CD4-positive, alpha-beta T cell treated with Interleukin-15 for 4 hours (primary cell): ENCODE measurements at regions not wholly inside any gene's neighbourhood (a gene's known extent, or its start where the extent isn't known, plus 50 kb on each side); places are given as distances from the start of the nearest gene placed in this dataset.
A peak's percentile ranks its signal among the peaks of the same experiment; 100 is the strongest.

Source experiments
- DNase-seq: peaks from one replicate; pipeline ENCODE4 v3.0.0-alpha.2; 2020; ENCODE audit warnings: low spot score

DNA sequence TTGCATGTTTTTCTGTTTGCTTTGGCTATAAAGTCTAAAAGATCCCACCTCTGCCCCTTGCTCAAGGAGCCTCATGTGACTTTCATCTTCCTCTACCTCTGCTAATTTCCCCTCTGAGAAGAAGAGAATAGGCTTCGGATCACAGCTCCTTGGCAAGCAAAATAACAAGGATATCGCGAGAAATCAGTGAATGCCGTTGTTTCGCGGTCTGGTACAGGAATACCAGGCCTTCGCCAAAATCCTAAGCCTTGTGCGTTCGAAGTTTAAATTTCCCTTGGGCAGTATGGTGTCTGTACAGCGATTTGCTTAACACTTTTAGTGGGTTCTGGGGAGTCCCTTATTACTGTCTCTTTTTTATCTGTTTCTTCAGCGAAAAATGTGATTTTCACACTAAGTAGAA is 142.3 kb downstream of the IRF8 start:
- no peak for DNase-seq

DNA sequence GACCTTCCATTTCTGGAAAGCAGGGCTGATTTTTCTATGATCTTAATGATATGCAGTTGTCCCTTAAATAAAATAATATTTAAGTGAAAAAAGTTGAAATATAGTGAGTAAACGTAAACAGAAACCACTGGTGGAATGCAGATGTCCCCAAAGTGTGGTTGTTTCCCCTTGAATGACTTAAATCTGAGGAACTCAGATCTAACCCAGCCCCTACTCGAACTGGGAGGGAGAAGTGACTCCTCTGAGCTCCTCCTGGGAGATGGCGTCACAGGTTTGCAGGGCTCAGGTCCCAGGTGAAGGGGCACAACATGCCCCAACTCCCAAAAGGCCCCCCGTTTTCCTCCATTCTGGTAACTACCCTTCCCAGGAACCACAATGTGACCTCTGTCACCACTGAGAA is 142.8 kb downstream of the IRF8 start:
- DNase-seq, result no peak

DNA sequence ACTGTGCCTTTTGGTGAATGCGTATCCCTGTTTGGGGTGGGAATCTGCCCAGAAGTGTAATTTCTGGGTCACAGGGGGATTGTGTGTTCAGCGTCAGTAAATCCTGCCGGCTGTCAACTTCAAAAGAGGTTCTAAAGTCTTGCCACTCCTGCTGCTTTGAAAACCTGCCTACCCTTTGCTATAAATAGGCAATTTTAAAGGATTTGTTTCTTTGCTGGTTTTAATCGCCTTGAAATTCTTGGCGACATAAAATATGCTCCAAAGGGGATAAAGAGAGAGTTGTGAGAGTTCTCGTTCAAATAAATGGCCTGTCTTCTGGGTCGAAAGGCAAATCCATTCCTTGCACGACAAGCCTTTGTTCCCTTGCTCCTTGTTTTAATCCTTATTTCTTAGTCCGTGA is 143.4 kb downstream of the IRF8 start:
- no peak for DNase-seq

DNA sequence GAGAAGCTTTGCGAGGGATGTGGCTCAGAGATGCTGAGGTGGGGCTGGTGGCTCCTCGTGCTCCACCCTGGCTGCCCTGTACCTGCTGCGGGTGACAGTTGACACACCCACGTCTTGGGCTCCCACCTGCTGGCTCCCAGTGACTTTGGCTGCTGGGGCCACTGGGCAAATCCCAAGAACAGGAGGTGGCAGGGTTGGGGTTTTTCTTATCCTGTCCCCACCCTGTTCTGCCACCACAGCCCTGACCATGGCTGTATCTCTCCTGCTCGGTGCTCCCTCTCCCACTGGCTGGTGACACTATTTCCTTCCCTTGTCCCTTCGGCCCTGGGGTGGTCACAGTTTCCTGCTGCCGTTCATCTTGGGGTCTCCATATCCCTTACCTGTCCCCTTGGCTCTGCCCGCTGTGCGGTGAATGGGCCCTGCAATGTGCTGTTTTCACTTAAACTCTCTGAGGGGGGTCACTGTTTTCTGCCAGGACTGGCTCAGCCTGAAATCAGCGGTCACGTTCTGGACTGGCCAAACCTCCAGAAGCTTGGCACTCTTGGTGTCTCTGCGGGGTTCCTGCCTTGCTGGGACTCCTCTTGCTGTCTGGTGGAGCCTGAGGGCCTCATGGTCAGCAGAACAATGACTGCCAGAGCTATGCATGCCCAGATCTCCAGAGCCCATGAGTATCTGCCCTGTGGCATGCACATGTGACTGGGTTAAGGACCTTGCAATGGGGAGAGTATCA is 144.2 kb downstream of the IRF8 start:
- DNase-seq, result no peak

DNA sequence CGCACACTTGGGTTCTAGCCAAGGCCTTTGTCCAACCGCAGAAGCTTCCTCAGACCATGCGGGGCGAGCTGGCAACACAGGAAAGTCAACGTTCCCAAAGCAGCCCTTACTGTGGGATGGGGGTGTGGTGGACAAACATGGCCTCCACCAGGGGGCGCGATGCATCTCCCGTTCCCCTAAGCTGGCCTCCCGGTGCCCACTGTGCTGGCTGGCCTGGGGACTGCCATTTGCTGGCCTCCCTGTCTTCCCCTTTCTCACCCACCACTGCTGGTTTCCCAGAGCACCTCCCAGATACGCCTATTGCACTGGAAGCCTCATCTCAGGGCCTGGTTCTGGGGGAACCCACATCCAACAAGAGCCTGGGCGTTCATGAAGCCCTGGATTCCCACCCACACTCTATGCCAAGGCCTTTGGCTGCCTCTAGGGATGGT is 145.3 kb downstream of the IRF8 start:
- no peak for DNase-seq

DNA sequence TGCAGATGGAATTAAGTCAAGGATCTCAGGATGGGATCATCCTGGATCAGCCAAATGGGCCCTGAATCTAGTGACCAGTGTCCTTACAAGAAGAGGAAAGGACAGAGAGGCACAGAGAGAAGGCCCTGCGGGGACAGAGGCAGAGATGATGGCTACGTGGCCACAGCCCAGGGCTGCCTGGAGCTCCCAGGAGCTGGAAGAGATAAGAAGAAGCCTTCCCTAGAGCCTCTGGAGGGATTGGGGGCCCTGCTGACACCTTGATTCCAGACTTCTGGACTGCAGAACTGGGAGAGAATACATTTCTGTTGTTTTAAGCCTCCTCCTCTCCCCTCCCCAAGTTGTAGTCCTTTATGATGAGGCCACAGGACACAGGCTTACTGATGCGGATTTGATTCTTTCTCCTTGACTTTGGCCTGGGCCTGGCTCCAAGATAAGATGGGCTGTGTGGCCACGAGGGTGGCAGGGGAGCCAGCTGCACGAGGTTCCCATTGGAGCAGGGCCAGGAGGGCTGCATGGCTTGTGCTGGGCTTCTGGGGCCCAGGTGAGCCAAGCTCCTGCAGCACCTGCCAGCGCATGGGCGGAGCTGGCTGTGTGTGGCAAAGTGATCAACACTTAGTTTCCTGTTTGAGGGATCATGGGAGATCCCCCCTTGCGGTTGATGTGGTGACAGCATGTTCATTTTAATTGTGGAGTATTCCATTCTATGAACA is 146.1 kb downstream of the IRF8 start:
- peak; percentile 25 for DNase-seq

DNA sequence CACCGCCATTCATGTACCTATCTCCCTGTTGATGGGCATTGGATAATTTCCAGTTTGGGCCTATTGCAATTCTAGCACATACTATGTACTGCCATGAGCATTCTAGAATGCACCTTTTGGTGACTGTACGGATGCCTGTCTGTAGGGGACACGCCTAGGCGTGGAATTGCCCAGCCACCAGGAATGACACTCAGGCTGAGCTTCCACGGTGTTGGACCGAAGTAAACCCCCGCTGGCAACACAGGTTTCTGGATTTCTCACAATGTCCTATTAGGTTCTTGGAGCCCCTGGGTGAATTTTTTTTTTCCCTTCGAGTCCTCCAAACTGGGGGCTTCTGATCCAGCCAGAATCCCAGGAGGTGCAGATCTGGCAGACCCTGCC is 146.6 kb downstream of the IRF8 start:
- DNase-seq, result no peak

DNA sequence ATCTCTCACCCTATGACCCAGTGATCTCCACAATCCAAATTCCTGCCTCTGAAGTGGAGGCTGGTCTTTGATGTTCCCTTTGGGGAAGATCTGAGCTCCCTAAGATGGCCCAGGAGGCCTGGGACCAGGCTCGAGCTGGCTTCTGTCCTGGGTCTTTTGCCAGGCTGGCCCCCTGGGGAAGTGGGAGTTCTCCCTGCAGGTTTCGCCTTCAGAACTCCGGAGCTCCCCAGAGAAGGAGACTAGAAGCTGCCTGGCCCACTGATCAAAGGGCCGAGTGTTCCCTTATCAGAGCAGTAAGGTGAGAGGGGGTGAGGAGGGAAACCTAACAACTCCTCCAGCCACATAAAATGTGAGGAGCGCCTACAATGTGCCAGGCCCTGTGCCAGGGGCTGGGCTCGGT is 147.1 kb downstream of the IRF8 start:
- no peak for DNase-seq

DNA sequence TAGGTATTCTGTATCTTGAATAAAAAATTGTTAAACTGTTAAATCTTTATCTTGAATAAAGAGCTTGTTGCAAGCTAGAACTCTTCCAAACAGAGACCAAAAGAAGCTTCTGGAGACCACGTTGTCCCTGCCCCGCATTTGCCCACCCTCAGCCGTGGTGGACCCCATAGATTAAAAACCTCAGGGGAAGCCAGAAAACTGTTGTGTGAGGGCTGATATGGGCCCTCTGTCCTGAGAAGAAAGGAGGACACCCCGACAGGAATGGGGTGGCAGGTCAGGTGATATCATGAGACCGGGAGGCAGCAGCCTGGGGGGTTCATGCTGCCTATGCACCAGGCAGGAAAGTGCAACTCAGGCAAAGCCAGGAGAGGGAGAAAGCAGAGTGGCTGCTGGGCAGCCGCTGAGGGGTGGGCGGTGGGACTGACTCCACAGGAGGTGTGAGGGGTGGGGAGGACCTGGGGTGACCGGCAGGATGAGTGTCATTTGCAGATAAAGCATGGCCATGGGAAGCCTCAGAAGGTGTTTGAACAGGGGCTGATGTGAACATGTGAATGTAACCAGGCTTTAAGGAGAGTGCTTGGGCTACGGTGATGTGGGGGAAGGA is 147.8 kb downstream of the IRF8 start:
- no peak for DNase-seq

DNA sequence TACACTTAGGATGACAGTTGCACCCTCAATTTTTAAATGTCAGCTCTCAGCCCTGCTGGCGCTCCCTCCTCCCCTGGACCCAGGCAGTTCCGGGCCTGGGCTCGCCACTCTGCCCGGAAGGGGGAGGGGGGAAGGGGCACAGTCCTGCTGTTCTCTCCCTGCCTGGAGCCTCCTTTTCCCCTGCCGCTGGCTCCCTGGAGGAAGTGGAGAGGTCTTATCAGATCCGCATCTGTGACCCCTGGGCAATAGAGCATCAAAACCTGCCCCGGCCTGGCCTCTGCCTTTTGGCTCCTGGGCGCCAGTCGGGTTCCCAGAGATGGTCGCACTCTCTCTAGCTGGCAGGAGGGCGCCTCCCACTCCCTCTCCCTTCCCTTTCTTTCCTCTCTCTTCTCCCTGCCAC is 149.3 kb downstream of the IRF8 start:
- no peak for DNase-seq

DNA sequence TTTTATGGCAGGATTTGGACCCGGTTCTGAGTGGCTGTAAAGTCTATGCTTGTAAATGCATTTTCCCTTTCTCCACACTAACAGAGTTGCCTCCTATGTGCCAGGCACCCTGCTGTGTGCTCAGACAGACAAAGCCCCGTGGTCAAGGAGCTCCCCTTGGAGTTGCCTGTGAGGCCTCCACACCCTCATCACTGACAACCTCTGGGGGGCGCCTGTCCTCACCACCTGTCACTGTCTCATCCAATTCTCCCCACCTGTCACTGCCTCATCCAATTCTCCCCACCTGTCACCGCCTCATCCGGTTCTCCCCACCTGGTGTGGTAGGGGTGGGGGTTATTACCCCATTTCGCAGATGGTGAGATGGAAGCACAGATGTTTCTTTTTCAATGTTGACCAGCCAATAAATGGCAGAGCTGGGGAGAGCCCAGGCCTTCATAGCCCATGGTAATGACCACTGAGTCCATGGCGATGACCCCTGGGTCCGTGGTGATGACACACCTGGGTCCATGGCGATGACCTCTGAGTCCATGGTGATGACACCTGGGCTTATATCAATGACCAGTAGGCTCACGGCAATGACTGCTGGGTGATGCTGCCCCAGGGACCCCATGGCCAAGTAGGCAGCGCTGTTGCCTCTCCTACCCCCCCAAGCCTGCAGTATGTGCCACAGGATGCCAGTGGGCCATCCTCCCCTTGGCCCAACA is 150.1 kb downstream of the IRF8 start:
- DNase-seq, result no peak

DNA sequence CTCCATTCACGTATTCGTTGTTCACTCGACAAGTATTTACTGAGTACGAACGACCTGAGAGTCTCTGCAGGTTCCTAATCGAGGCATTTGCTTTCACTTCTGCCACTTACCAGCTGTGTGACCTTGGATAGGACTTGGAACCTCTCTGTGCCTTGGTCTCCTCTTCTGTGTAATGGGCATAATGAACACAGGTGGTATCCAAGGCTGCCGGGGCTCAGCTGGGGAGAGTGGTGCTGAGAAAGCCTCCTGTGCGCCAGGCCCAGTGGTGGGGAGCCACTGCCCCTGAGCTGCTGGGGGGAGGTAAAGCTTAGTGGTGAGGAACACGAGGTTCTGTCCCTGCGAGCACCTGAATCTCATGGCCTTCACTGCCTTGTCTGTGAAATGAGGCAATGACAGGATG is 150.7 kb downstream of the IRF8 start:
- no peak for DNase-seq

DNA sequence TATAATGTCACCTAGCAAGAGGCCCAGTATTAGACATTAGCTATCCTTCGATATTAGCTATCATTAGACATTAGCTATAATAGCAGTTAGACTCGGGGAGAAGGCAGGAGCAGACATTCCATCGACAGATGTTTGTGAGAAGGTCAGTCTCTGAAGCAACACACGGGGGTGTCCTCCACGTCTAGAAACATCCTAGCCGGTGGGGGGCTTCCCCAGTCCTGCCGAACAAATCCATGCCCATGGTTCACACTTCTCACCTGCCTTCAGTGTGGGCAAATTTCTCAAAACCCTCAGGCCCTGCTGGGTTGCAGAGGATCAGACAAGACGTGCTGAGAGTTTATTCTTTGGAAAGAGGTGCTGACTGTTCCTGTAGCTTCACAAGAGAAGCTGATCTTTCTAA is 151.1 kb downstream of the IRF8 start:
- DNase-seq, result no peak

DNA sequence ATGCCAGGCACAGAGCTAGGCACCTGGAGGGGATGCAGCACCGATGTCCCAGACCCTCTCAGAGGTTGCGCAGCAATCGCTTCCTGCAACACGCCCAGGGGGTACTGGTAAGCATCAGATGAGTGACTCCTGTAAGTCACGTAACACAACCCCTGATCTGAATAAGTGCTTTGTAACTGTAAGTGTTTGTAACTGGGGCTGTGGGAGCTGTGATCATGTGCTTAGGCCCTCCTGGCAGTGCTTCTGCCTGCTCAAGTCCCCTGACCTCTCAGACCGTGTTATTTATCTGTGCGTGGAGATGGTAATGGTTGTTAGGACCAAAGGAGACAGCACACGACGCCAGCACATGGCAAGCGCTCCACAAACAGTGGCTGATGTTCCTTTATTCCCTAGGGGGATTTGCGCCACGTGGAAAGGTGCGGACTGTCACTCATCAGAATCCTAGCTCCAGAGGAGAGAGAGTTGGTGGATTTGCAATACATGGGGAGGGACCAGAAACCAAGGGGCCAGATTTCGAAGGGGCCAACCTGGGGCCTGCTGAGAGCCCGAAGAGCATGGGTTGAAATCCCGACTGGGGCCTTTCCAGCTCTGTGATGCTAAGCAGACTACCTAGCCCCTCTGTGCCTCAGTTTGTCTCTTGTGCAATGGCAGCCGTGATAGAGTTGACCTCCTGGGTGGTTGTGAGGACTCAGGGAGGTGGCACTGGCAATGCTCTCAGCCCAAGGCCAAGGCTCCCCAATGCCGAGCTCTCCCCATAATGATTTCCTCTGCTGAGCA is 151.8 kb downstream of the IRF8 start:
- DNase-seq, result no peak

DNA sequence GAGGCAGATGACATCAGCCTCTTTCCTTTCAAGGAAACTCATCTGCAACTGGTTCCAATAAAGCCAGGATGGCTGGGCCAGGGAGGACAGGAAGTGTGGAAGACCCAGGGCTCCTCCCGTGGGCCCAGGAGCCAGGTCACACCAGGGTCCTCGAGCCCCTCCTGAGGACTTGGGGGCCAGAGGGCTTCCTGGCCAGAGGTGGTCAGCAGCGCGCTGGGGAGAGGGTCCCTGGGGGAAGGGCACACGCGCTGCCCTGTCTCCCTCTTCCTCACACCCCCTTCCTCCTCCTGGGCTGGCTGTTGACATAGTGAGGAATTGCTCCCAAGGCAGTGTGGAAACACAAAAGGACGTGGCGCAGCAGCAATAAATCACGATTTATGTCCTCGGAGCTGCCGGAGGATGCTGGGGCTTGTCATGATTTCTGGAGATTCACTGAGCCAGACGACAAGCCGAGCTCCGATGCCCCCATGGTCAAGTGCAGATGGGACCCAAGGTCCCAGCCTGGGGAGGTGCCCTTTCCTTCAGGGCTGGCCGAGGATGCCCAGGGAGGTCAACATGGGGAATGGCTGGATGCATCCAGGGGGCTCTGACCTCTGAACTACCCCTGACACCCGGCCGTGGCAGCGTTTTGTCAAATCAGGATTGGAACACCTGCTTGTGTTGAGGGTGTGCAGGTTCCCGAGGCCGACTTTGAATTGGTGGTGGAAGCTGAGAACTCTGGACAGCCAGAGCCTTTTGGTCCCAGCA is 152.6 kb downstream of the IRF8 start:
- DNase-seq, result no peak

DNA sequence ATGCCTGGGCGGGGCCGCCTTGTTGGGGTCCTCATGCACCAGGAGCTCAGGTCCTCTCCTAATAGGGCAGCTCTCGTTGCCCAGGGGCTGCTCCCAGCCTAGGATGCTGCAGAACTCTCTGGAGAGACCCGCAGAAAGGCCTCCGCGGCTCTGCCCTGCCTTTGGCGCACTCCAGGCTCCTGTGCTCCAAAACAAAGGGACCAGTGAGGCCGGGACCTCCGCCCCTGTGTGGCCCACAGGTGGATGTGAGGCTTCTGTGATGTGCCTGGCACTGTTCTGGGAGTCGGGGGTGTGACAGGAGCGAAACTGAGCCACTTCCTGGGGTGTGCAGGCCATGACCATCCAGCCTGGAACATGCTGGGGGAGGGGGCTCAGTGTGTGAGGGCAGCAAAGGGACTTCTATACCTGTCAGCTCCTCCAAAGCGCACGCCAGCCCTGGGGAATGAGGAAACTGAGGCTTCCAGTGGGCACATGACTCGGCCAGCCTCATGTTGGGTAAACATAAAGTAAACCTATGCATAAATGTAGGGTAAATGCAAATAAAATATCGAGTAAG is 153.2 kb downstream of the IRF8 start:
- DNase-seq, result no peak

DNA sequence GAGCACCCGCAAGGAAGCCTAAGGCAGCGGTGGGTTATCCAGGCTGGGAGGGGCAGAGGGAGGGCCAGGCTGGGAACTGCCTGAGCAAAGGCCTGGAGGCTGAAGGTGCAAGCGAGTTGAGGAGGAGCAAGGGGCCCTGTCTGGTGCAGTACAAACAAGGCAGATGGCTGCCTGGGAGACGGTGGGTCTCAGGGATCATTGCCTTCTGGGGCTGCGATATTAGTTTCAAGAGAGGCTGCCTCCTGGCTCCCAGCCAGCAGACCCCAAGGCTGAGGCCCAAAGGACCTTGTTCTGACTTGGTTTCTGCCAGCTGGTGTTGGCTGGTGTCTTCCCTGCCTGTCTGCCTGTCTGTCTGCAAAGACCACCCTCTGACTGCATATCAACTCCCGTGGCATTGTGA is 154.0 kb downstream of the IRF8 start:
- DNase-seq, result no peak

DNA sequence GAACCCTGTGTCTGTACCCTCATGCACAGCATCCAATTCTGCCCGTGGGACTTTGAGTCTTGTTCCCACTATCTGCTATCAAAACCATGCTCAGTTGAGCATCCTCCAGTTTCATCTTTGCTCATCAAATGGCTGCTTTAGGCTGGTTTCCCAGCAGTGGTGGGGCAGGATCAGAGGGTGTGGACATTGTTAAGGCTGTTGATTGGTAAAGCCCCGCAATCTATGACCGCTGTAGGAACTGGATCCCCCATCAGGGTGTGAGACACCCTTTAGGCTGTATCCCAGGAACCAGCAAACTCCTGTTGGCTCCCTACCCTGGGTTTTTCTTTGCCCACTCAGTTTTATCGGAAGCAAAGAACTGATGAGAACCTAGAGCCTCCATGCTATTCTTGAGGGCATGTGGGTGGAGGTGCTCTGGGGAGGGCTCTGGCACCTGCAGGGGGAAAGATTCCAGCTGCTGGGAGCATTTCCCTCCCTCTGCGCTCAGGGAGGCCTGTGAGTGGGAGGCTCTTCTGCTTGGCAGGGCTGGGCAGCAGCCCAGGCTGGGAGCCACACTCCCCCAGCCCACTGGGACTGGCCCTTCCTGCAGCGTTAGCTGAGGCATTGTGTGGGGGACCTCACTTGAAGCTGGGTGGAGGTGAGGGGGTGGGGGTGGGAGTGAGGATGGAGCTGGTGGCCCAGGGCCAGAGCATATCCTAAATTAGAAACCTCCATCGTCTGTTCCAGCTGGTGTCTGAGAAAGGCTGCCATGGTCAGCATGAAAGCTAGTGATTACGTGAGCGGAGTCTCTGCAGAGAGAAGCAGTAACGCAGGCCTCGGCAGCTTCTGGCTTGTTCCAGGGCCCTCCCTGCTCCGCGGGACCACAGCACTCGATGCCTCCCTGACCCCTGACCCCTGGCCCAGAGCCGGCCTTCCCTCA is 160.6 kb downstream of the IRF8 start:
- DNase-seq, result no peak

DNA sequence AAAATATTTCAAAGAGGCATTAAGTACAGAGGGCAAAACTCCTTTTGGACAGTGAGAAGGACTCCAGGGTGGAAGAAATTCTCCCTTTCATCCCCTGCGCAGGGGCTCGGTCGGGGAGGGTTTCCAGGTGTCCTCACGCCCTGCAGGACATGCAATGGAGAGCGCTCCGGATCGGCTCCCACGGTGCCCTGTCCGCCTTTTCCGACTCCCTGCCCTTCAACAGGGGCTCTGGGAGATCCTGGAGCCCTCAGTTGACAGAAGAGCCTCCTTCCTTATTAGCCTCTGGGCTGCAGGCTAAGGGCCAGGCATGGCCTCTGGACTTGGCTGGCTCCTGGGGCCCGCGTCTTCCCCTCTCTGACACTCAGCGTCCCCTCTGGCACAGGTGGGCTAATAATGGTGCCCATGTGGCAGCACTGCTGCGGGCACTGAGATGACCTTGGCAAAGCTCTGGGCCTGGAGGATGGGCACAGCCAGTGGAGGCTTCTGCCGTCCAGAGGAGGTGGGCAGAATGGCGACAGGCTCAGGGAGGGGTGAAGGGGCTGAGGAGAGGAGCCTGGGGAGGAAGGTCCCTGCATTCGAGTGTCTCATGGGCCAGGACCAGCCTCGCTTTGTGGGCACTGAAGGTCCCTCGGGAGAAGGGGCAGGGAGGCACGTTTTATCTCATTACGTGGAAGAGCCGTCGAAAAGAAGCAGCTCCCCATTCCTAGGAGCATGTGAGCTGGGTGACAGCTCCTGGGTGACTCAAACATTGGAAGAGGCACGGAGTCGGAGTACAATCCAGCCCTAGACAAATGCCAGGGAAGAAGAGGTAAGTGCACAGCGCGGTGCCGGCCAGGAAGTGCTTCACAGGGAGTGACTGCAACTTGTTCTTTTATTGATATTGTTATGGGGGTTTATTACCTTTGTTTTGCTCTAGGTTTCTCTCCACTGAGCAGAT is 161.7 kb downstream of the IRF8 start:
- DNase-seq, result no peak
